Glutamatergic neuron (in vitro differentiated cells): ENCODE measurements at regions not wholly inside any gene's neighbourhood (a gene's known extent, or its start where the extent isn't known, plus 50 kb on each side); places are given as distances from the start of the nearest gene placed in this dataset.

Experiments
- DNase-seq: peaks from one replicate; pipeline ENCODE4 v3.0.0; 2022
- H3K27ac Mint-ChIP-seq: one replicate; pipeline ENCODE4 v1.8.0; 2020; ENCODE audit warnings: mild to moderate bottlenecking, mixed read lengths, inconsistent platforms; ENCODE audit not compliant: unreplicated experiment
- H3K27me3 Mint-ChIP-seq: one replicate; pipeline ENCODE4 v1.8.0; 2020; ENCODE audit warnings: mild to moderate bottlenecking, moderate library complexity, mixed read lengths, inconsistent platforms; ENCODE audit not compliant: unreplicated experiment
- H3K36me3 Mint-ChIP-seq: one replicate; pipeline ENCODE4 v1.8.0; 2020; ENCODE audit warnings: mild to moderate bottlenecking, mixed read lengths, inconsistent platforms; ENCODE audit not compliant: unreplicated experiment
- H3K4me1 Mint-ChIP-seq: one replicate; pipeline ENCODE4 v1.8.0; 2020; ENCODE audit warnings: mild to moderate bottlenecking, low read depth, mixed read lengths, inconsistent platforms; ENCODE audit not compliant: unreplicated experiment
- H3K4me3 Mint-ChIP-seq: one replicate; pipeline ENCODE4 v1.8.0; 2020; ENCODE audit warnings: mild to moderate bottlenecking, mixed read lengths, inconsistent platforms; ENCODE audit not compliant: unreplicated experiment
- H3K9me3 Mint-ChIP-seq: one replicate; pipeline ENCODE4 v1.8.0; 2020; ENCODE audit warnings: mild to moderate bottlenecking, moderate library complexity, mixed read lengths, inconsistent platforms; ENCODE audit not compliant: unreplicated experiment
- CTCF ChIP-seq: fragments of 200-600 bp; sonication (generic); IDR thresholded peaks from one replicate; pipeline ENCODE4 v1.5.0; 2021; ENCODE audit not compliant: partially characterized antibody, unreplicated experiment

GRCh38 chr17:20920815-20921199, 122.0 kb downstream of the USP22 start:
- Mint-ChIP-seq H3K9me3 (peaks cover 3% of the 10 kb centered on the region), H3K36me3 (no peaks in the 10 kb centered on the region), H3K27ac (no peak overlapping the region), H3K27me3 (no peaks in the 10 kb centered on the region), H3K4me1 (peaks cover 15% of the 10 kb centered on the region), H3K4me3 (no peak overlapping the region)
- no peak for TF ChIP-seq CTCF
- no peak for DNase-seq

GRCh38 chr17:20922128-20922670, 120.6 kb downstream of the USP22 start:
- Mint-ChIP-seq H3K27ac (no peak overlapping the region), H3K36me3 (no peaks in the 10 kb centered on the region), H3K27me3 (no peaks in the 10 kb centered on the region), H3K4me1 (peaks cover 18% of the 10 kb centered on the region), H3K9me3 (peaks cover 3% of the 10 kb centered on the region), H3K4me3 (no peak overlapping the region)
- TF ChIP-seq CTCF, result no peak
- no peak for DNase-seq

GRCh38 chr17:20924306-20924705, 118.5 kb downstream of the USP22 start:
- DNase-seq, result no peak
- no peak overlapping the region for H3K4me3 Mint-ChIP-seq
- H3K9me3 Mint-ChIP-seq, result no peaks in the 10 kb centered on the region
- no peak for TF ChIP-seq CTCF
- no peaks in the 10 kb centered on the region for H3K27me3 Mint-ChIP-seq
- H3K4me1 Mint-ChIP-seq, result peaks cover 23% of the 10 kb centered on the region
- no peaks in the 10 kb centered on the region for H3K36me3 Mint-ChIP-seq
- peak overlapping the region; percentile 65 for H3K27ac Mint-ChIP-seq

- TF ChIP-seq CTCF, result no peak
- Mint-ChIP-seq H3K9me3 (no peaks in the 10 kb centered on the region), H3K4me1 (peaks cover 24% of the 10 kb centered on the region), H3K27me3 (no peaks in the 10 kb centered on the region), H3K36me3 (no peaks in the 10 kb centered on the region), H3K27ac (no peak overlapping the region), H3K4me3 (no peak overlapping the region)
- no peak for DNase-seq
Measured at GRCh38 chr17:20925091-20925490, 117.7 kb downstream of the USP22 start.

- DNase-seq, result no peak
- Mint-ChIP-seq H3K9me3 (no peaks in the 10 kb centered on the region), H3K27me3 (no peaks in the 10 kb centered on the region), H3K4me1 (peaks cover 24% of the 10 kb centered on the region), H3K36me3 (no peaks in the 10 kb centered on the region), H3K27ac (no peak overlapping the region), H3K4me3 (no peak overlapping the region)
- no peak for TF ChIP-seq CTCF
Measured at GRCh38 chr17:20925954-20926353, 116.9 kb downstream of the USP22 start.
